Stomach (tissue), 8 donors: ENCODE measurements at regions not wholly inside any gene's neighbourhood (a gene's known extent, or its start where the extent isn't known, plus 50 kb on each side); places are given as distances from the start of the nearest gene placed in this dataset.

Experiments used
- DNase-seq, 2 donors: peaks; one replicate each; pipeline versions ENCODE4 v3.0.0 to v3.0.0-alpha.2; 2013 to 2019
- H3K27ac ChIP-seq, 5 donors: fragments of 200-600 bp in 4 of 5; sonication (generic) in 4 of 5; one replicate each; pipeline ENCODE4 v1.5.1; 2013 to 2019; ENCODE audit warnings: mild to moderate bottlenecking in 1 of 5, moderate library complexity in 1 of 5
- H3K27me3 ChIP-seq, 3 donors: fragments of 200-600 bp; sonication (generic); one replicate each; pipeline ENCODE4 v1.5.1; 2017 to 2019; ENCODE audit warnings: mixed run types in 1 of 3
- H3K36me3 ChIP-seq, 4 donors: fragments of 200-600 bp; sonication (generic); 1 replicate in 3 of 4; 2 replicates in 1 of 4; pipeline ENCODE4 v1.5.1; 2016 to 2019
- H3K4me1 ChIP-seq, 4 donors: fragments of 200-600 bp; sonication (generic); one replicate each; pipeline ENCODE4 v1.5.1; 2016 to 2019
- H3K4me3 ChIP-seq, 4 donors: fragments of 200-600 bp; sonication (generic) in 3 of 4; one replicate each; pipeline ENCODE4 v1.5.1; 2016 to 2019; ENCODE audit warnings: mild to moderate bottlenecking in 1 of 4
- H3K9me3 ChIP-seq, 4 donors: fragments of 200-600 bp; sonication (generic); one replicate each; pipeline ENCODE4 v1.5.1; 2016 to 2019
- CTCF ChIP-seq, 7 experiments: fragments of 450-650 bp in 4 of 7; fragments of 200-600 bp in 3 of 7; sonication (generic) in 3 of 7; IDR thresholded peaks; one replicate each; pipeline ENCODE4 v1.5.1; 2016 to 2019; ENCODE audit warnings: antibody characterized with exemption in 7 of 7, control low read depth in 2 of 7, mild to moderate bottlenecking in 1 of 7
- EP300 ChIP-seq: sonication (generic); formaldehyde crosslinking; IDR thresholded peaks from one replicate; pipeline ENCODE4 v1.6.1; 2017; ENCODE audit warnings: antibody characterized with exemption
- POLR2A ChIP-seq, 4 donors: fragments of 450-650 bp; IDR thresholded peaks; one replicate each; pipeline ENCODE4 v1.6.1; 2016; ENCODE audit warnings: antibody characterized with exemption in 4 of 4, control low read depth in 2 of 4, mild to moderate bottlenecking in 1 of 4, moderate library complexity in 1 of 4
- POLR2AphosphoS5 ChIP-seq, 3 donors: sonication (generic); formaldehyde crosslinking; IDR thresholded peaks; one replicate each; pipeline ENCODE4 v1.6.1; 2016; ENCODE audit warnings: antibody characterized with exemption in 3 of 3
- WGBS, 5 donors: extraction: QIAGEN DNeasy Blood & Tissue Kit in 3 of 5; methylation state at CpG; one replicate each; pipeline versions ENCODE4 v1.1.5 to v1.1.7; 2013 to 2018; 5-methylcytosine and 5-hydroxymethylcytosine counted together
- intact Hi-C: fragments of 100-400 bp; cut with DNase I; formaldehyde crosslinking; loops from one replicate; pipeline ENCODE4 v1.15.1; 2023; ENCODE audit warnings: low total_unique reads
- donor health status: healthy with polysubstance abuse.
- donor health status: Bipolar disorder and iron deficiency.
- donor health status: healthy.

GRCh38 chr4:41822325-41822724, 73.8 kb upstream of the PHOX2B start:
- peak in 1 of 2 donors; percentile 35 for DNase-seq
- Histone ChIP-seq H3K27me3 (peaks cover 0 to 40% (median 10%) of the 10 kb centered on the region in 3 donors), H3K9me3 (no peaks in the 10 kb centered on the region), H3K36me3 (no peaks in the 10 kb centered on the region), H3K27ac (no peak overlapping the region), H3K4me1 (no peaks in the 10 kb centered on the region), H3K4me3 (no peak overlapping the region)
- WGBS, 5 donors = 70 to 78% (median 74%) methylated on average over 4 of the region's 4 CpGs
- TF ChIP-seq CTCF (IDR thresholded peaks at IDR 0.05) = no peak
- TF ChIP-seq POLR2AphosphoS5 (IDR thresholded peaks at IDR 0.05) = no peak
- TF ChIP-seq EP300 = no peak
- TF ChIP-seq POLR2A (IDR thresholded peaks at IDR 0.05) = no peak
- intact Hi-C loops = no loop called here

- no peaks in the 10 kb centered on the region for H3K9me3 ChIP-seq
- peaks cover 0 to 44% (median 10%) of the 10 kb centered on the region in 3 donors for H3K27me3 ChIP-seq
- intact Hi-C loops = no loop called here
- no peaks in the 10 kb centered on the region for H3K4me1 ChIP-seq
- no peak for TF ChIP-seq EP300
- TF ChIP-seq POLR2A (IDR thresholded peaks at IDR 0.05) = no peak
- TF ChIP-seq CTCF (IDR thresholded peaks at IDR 0.05) = no peak
- no peak for TF ChIP-seq POLR2AphosphoS5 (IDR thresholded peaks at IDR 0.05)
- no peak overlapping the region for H3K4me3 ChIP-seq
- WGBS, 5 donors = 73 to 89% (median 86%) methylated on average over 2 of the region's 2 CpGs
- no peak for DNase-seq
- no peaks in the 10 kb centered on the region for H3K36me3 ChIP-seq
- no peak overlapping the region for H3K27ac ChIP-seq
These were observed 71.9 kb upstream of the PHOX2B start for GRCh38 chr4:41820473-41820872.

GRCh38 chr4:41819621-41820020, 71.1 kb upstream of the PHOX2B start:
- TF ChIP-seq POLR2AphosphoS5 (IDR thresholded peaks at IDR 0.05) (no peak), EP300 (no peak), POLR2A (IDR thresholded peaks at IDR 0.05) (no peak), CTCF (IDR thresholded peaks at IDR 0.05) (no peak)
- Histone ChIP-seq H3K4me1 (no peaks in the 10 kb centered on the region), H3K27ac (no peak overlapping the region), H3K27me3 (peaks cover 0 to 52% (median 10%) of the 10 kb centered on the region in 3 donors), H3K4me3 (no peak overlapping the region), H3K9me3 (no peaks in the 10 kb centered on the region), H3K36me3 (no peaks in the 10 kb centered on the region)
- intact Hi-C loops = no loop called here
- 81 to 90% (median 90%) methylated on average over 3 of the region's 3 CpGs for WGBS, 5 donors
- DNase-seq = no peak

- no peaks in the 10 kb centered on the region for H3K4me1 ChIP-seq
- no peaks in the 10 kb centered on the region for H3K36me3 ChIP-seq
- intact Hi-C loops = no loop called here
- H3K9me3 ChIP-seq = peaks cover 0 to 11% (median 0%) of the 10 kb centered on the region in 4 donors
- peaks cover 0 to 44% (median 10%) of the 10 kb centered on the region in 3 donors for H3K27me3 ChIP-seq
- WGBS, 5 donors = 63 to 71% (median 69%) methylated on average over 4 of the region's 4 CpGs
- DNase-seq = no peak
- TF ChIP-seq POLR2AphosphoS5 (IDR thresholded peaks at IDR 0.05) (no peak), EP300 (no peak), CTCF (IDR thresholded peaks at IDR 0.05) (no peak), POLR2A (IDR thresholded peaks at IDR 0.05) (no peak)
- no peak overlapping the region for H3K4me3 ChIP-seq
- H3K27ac ChIP-seq = no peak overlapping the region
These were observed 66.9 kb upstream of the PHOX2B start for GRCh38 chr4:41815473-41815872.
